GM12878 (cell line): ENCODE measurements at regions not wholly inside any gene's neighbourhood (a gene's known extent, or its start where the extent isn't known, plus 50 kb on each side); places are given as distances from the start of the nearest gene placed in this dataset.

Source experiments
- ATAC-seq: fragments of 200-7000 bp; cut with Tn5 transposase; 3 replicates; pipeline ENCODE4 v1.9.1; 2020; ENCODE audit warnings: mild to moderate bottlenecking, moderate library complexity
- BruUV-seq: library from RNA; stranded (reverse); fragments of 400-500 nt; replicated peaks from 2 replicates; lab custom pipeline; 2021; lab: Mats Ljungman, UMichigan
- CTCF ChIA-PET: fragments of 300-600 bp; sonication (Branson Sonifier 250); formaldehyde crosslinking; extraction: SDS; loops from one replicate; lab custom pipeline; 2021; ENCODE audit warnings: inconsistent platforms; lab: Yijun Ruan, JAX
- POLR2A ChIA-PET: fragments of 350-600 bp; formaldehyde crosslinking; extraction: SDS; loops from one replicate; lab custom pipeline; 2021; ENCODE audit warnings: inconsistent platforms; lab: Charles Lee
- RAD21 ChIA-PET: fragments of 300-600 bp; sonication (Branson Sonifier 250); formaldehyde crosslinking; loops from one replicate; lab custom pipeline; 2023; ENCODE audit warnings: antibody characterized with exemption; ENCODE audit not compliant: unreplicated experiment; lab: Charles Lee
- SMC1A ChIA-PET: fragments of 300-600 bp; sonication (Branson Sonifier 250); formaldehyde crosslinking; loops from one replicate; lab custom pipeline; 2023; ENCODE audit not compliant: unreplicated experiment, uncharacterized antibody; lab: Charles Lee
- DNase-seq: peaks from one replicate; pipeline ENCODE4 v3.0.0-alpha.2; 2011; ENCODE audit warnings: low read depth, low spot score
- FAIRE-seq: peaks from 3 replicates; lab custom pipeline; 2011; peaks lifted over from hg19 to GRCh38; lab: Jason Lieb, UNC
- H2AFZ ChIP-seq: 2 replicates; pipeline ENCODE4 v1.6.0; 2011; ENCODE audit warnings: low read depth, low read length, control low read depth; ENCODE audit not compliant: control insufficient read depth
- H3K27ac ChIP-seq: 2 replicates; pipeline ENCODE4 v1.5.1; 2011; ENCODE audit warnings: control low read depth; ENCODE audit not compliant: control insufficient read depth, insufficient read depth
- H3K27me3 ChIP-seq, 2 experiments: replicated peaks in 1 of 2; 2 replicates each; pipeline versions ENCODE4 v1.6.0 to v1.6.1; 2011; ENCODE audit warnings: low read length in 1 of 2; ENCODE audit not compliant: control insufficient read depth in 2 of 2, insufficient read depth in 2 of 2
- H3K36me3 ChIP-seq, 2 experiments: 2 replicates each; pipeline ENCODE4 v1.5.1; 2011; ENCODE audit warnings: low read length in 1 of 2; ENCODE audit not compliant: control insufficient read depth in 2 of 2, insufficient read depth in 2 of 2
- H3K4me1 ChIP-seq: 2 replicates; pipeline ENCODE4 v1.6.1; 2011; ENCODE audit warnings: mild to moderate bottlenecking, low read length, moderate library complexity, mixed read lengths; ENCODE audit not compliant: control insufficient read depth, insufficient read depth
- H3K4me2 ChIP-seq: 2 replicates; pipeline ENCODE4 v1.6.0; 2011; ENCODE audit warnings: control low read depth; ENCODE audit not compliant: control insufficient read depth, insufficient read depth
- H3K4me3 ChIP-seq: fragments of 200-600 bp; sonication (generic); 2 replicates; pipeline ENCODE4 v1.5.1; 2016
- H3K79me2 ChIP-seq: 2 replicates; pipeline ENCODE4 v1.6.0; 2011; ENCODE audit warnings: low read length; ENCODE audit not compliant: control insufficient read depth, insufficient read depth
- H3K9ac ChIP-seq: 2 replicates; pipeline ENCODE4 v1.8.0; 2011; ENCODE audit warnings: low read length, control low read depth, mixed read lengths; ENCODE audit not compliant: control insufficient read depth, insufficient read depth
- H3K9me3 ChIP-seq: replicated peaks from 3 replicates; pipeline ENCODE4 v1.5.1; 2011; ENCODE audit warnings: mild to moderate bottlenecking, low read length; ENCODE audit not compliant: control insufficient read depth, insufficient read depth
- H4K20me1 ChIP-seq: 2 replicates; pipeline ENCODE4 v1.6.0; 2011; ENCODE audit not compliant: control insufficient read depth, insufficient read depth
- ASH2L ChIP-seq: fragments of 300-600, 200-600 bp; sonication (generic); IDR thresholded peaks from 2 replicates; pipeline ENCODE4 v1.6.1; 2017; ENCODE audit warnings: low read depth, mild to moderate bottlenecking, borderline replicate concordance
- BACH1 ChIP-seq: fragments of 450-650 bp; IDR thresholded peaks from 2 replicates; pipeline ENCODE4 v1.6.1; 2017; ENCODE audit warnings: mild to moderate bottlenecking, borderline replicate concordance
- CBFB ChIP-seq: IDR thresholded peaks from 2 replicates; pipeline ENCODE4 v1.6.1; 2016; ENCODE audit warnings: antibody characterized with exemption, low read depth
- CEBPZ ChIP-seq: fragments of 150-350 bp; IDR thresholded peaks from 2 replicates; pipeline ENCODE4 v1.6.1; 2016; ENCODE audit warnings: low read depth, low read length
- E2F4 ChIP-seq: IDR thresholded peaks from 2 replicates; pipeline ENCODE4 v1.6.1; 2012; ENCODE audit warnings: low read depth, low read length, improper control_type of control experiment
- GATAD2B ChIP-seq: fragments of 450-650 bp; conservative IDR thresholded peaks from 2 replicates; pipeline ENCODE4 v1.6.1; 2017; ENCODE audit warnings: low read depth, mild to moderate bottlenecking, moderate library complexity
- MEF2B ChIP-seq: fragments of 450-650 bp; IDR thresholded peaks from 2 replicates; pipeline ENCODE4 v1.6.1; 2018; ENCODE audit warnings: mild to moderate bottlenecking, moderate library complexity; ENCODE audit not compliant: partially characterized antibody, poor library complexity, severe bottlenecking
- PBX3 ChIP-seq: IDR thresholded peaks from 2 replicates; pipeline ENCODE4 v1.6.1; 2011; ENCODE audit warnings: mild to moderate bottlenecking, low read depth, low read length, moderate library complexity; ENCODE audit not compliant: insufficient replicate concordance
- POLR2AphosphoS2 ChIP-seq: IDR thresholded peaks from 2 replicates; pipeline ENCODE4 v1.6.1; 2011; ENCODE audit warnings: low read depth, mild to moderate bottlenecking, low read length, improper control_type of control experiment, moderate library complexity
- RB1 ChIP-seq: fragments of 450-650 bp; formaldehyde crosslinking; IDR thresholded peaks from 2 replicates; pipeline ENCODE4 v1.6.1; 2017; ENCODE audit warnings: mild to moderate bottlenecking, borderline replicate concordance
- SIN3A ChIP-seq: IDR thresholded peaks from 2 replicates; pipeline ENCODE4 v1.6.1; 2012; ENCODE audit warnings: low read depth, low read length, improper control_type of control experiment
- SIX5 ChIP-seq: IDR thresholded peaks from 2 replicates; pipeline ENCODE4 v1.6.1; 2011; ENCODE audit warnings: mild to moderate bottlenecking, low read depth, low read length, moderate library complexity; ENCODE audit not compliant: severe bottlenecking
- SMAD1 ChIP-seq: fragments of 450-650 bp; IDR thresholded peaks from 2 replicates; pipeline ENCODE4 v1.6.1; 2018; ENCODE audit warnings: mild to moderate bottlenecking, low read depth; ENCODE audit not compliant: partially characterized antibody
- SMC3 ChIP-seq: IDR thresholded peaks from 2 replicates; pipeline ENCODE4 v1.6.1; 2011; ENCODE audit warnings: low read length, improper control_type of control experiment, borderline replicate concordance
- SREBF2 ChIP-seq: IDR thresholded peaks from 2 replicates; pipeline ENCODE4 v1.6.1; 2012; ENCODE audit warnings: mild to moderate bottlenecking, low read length
- SRF ChIP-seq, 2 experiments: IDR thresholded peaks; 2 replicates each; pipeline ENCODE4 v1.6.1; 2011; ENCODE audit warnings: low read depth in 2 of 2, low read length in 2 of 2, mild to moderate bottlenecking in 1 of 2, moderate library complexity in 1 of 2
- USF2 ChIP-seq: IDR thresholded peaks from 2 replicates; pipeline ENCODE4 v1.6.1; 2011; ENCODE audit warnings: low read depth, low read length, improper control_type of control experiment, borderline replicate concordance
- WRNIP1 ChIP-seq: IDR thresholded peaks from 2 replicates; pipeline ENCODE4 v1.6.1; 2011; ENCODE audit warnings: low read depth, low read length, improper control_type of control experiment, borderline replicate concordance
- WGBS: methylation state at CpG from one replicate; pipeline ENCODE4 v1.1.6; 2016; ENCODE audit warnings: low lambda C conversion rate; ENCODE audit not compliant: insufficient replicate concordance, insufficient coverage; ENCODE audit errors: missing lambda C conversion rate; 5-methylcytosine and 5-hydroxymethylcytosine counted together
- in situ Hi-C: fragments of 300-500 bp; cut with MboI; formaldehyde crosslinking; loops from 9 replicates; pipeline ENCODE4 v1.14.3; 2018; ENCODE audit warnings: mixed read lengths
- intact Hi-C: fragments of 100-400 bp; cut with micrococcal nuclease; formaldehyde crosslinking; loops from one replicate; pipeline ENCODE4 v1.14.2; 2022; ENCODE audit not compliant: unreplicated experiment

- TF ChIP-seq E2F4, result no peak
- TF ChIP-seq GATAD2B, result no peak
- no peak for TF ChIP-seq WRNIP1
- no peak for TF ChIP-seq CEBPZ
- no peak for TF ChIP-seq SMC3
- TF ChIP-seq USF2, result no peak
Measured at GRCh38 chr4:116866106-116866505, 219.3 kb downstream of the TRAM1L1 start (continued).

GRCh38 chr4:116862592-116862991, 222.8 kb downstream of the TRAM1L1 start:
- H3K4me3 ChIP-seq, result no peak overlapping the region
- POLR2A ChIA-PET, result no interaction called here
- CTCF ChIA-PET, result no interaction called here
- intact Hi-C loops, result no loop called here
- no TSS peak for BruUV-seq
- no peaks in the 10 kb centered on the region for H3K27me3 ChIP-seq
- DNase-seq, result no peak
- no peak overlapping the region for H3K27ac ChIP-seq
- 5% methylated on average over 1 of the region's 1 CpG for WGBS
- RAD21 ChIA-PET, result no interaction called here
- H3K4me2 ChIP-seq, result no peak overlapping the region
- no peak overlapping the region for H2AFZ ChIP-seq
- ATAC-seq, result no peak
- in situ Hi-C loops, result no loop called here
- SMC1A ChIA-PET, result no interaction called here
- no peak overlapping the region for H3K9ac ChIP-seq
- H3K36me3 ChIP-seq, result no peaks in the 10 kb centered on the region
- no peaks in the 10 kb centered on the region for H3K9me3 ChIP-seq
- no peaks in the 10 kb centered on the region for H4K20me1 ChIP-seq
- FAIRE-seq, result no peak
- H3K79me2 ChIP-seq, result no peaks in the 10 kb centered on the region
- H3K4me1 ChIP-seq, result no peaks in the 10 kb centered on the region
- no peak for TF ChIP-seq SIX5
- no peak for TF ChIP-seq RB1
- TF ChIP-seq SMAD1, result no peak
- no peak for TF ChIP-seq MEF2B
- no peak for TF ChIP-seq BACH1
- TF ChIP-seq SREBF2, result no peak
- TF ChIP-seq PBX3, result no peak
- TF ChIP-seq SRF (IDR thresholded peaks at IDR 0.05; ENCODE audit: low read depth in 2 of 2, low read length in 2 of 2), result no peak
- no peak for TF ChIP-seq ASH2L
- no peak for TF ChIP-seq SMC3
- TF ChIP-seq CBFB, result no peak
- no peak for TF ChIP-seq POLR2AphosphoS2
- no peak for TF ChIP-seq SIN3A
